ENCODE measurements at regions not wholly inside any gene's neighbourhood (a gene's known extent, or its start where the extent isn't known, plus 50 kb on each side); places are given as distances from the start of the nearest gene placed in this dataset.

DNA sequence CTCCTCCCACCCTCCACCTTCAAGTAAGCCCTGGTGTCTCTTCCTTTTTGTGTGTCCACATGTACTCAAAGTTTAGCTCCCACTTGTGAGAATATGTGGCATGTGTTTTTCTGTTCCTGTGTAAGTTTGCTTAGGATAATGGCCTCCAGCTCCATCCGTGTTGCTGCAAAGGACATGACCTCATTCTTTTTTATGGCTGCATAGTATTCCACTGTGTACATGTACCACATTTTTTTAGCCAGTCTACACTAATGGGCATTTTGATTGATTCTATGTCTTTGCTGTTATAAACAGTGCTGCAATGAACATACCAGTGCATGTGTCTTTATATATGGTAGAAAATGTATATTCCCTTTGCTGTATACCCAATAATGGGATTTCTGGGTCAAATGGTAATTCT lies 710.9 kb downstream of the CCSER2 start:
- no peaks in the 10 kb centered on the region for H3K4me1 ChIP-seq
- H3K27me3 ChIP-seq: no peaks in the 10 kb centered on the region
- peaks cover 0 to 17% (median 5%) of the 10 kb centered on the region in 3 donors for H3K9me3 ChIP-seq
- no peaks in the 10 kb centered on the region for H3K36me3 ChIP-seq
- H3K27ac ChIP-seq: no peak overlapping the region
- no peak overlapping the region for H3K4me3 ChIP-seq
- TF ChIP-seq, protein P1, sequence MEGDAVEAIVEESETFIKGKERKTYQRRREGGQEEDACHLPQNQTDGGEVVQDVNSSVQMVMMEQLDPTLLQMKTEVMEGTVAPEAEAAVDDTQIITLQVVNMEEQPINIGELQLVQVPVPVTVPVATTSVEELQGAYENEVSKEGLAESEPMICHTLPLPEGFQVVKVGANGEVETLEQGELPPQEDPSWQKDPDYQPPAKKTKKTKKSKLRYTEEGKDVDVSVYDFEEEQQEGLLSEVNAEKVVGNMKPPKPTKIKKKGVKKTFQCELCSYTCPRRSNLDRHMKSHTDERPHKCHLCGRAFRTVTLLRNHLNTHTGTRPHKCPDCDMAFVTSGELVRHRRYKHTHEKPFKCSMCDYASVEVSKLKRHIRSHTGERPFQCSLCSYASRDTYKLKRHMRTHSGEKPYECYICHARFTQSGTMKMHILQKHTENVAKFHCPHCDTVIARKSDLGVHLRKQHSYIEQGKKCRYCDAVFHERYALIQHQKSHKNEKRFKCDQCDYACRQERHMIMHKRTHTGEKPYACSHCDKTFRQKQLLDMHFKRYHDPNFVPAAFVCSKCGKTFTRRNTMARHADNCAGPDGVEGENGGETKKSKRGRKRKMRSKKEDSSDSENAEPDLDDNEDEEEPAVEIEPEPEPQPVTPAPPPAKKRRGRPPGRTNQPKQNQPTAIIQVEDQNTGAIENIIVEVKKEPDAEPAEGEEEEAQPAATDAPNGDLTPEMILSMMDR (IDR thresholded peaks at IDR 0.05): no peak
- no peak for TF ChIP-seq POLR2A (IDR thresholded peaks at IDR 0.05)
- intact Hi-C loops (cut with DNase I): no loop called here
- WGBS, 2 donors: 94 to 100% methylated on average over 1 of the region's 1 CpG
- no peak for DNase-seq

DNA sequence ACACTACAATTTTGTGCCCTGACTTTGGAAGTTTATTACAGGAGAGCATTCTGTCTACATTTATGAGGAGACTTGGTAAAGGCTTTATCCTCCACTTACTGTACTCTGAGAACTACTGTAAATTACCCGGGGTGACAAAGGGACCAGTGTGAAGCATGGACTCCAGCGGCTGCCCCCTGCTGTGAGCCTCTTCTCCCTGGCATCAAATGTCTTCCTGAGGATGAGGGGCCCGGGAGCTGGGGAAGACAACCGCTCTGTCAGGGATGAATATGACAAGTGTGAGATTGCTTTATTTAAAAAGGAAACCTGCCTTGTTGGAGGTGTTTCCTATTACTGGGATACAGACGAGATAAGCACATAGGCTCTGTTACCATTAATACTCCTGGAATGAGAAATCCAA lies 714.8 kb downstream of the CCSER2 start:
- DNase-seq: no peak
- H3K4me1 ChIP-seq: no peaks in the 10 kb centered on the region
- H3K36me3 ChIP-seq: no peaks in the 10 kb centered on the region
- H3K9me3 ChIP-seq: peaks cover 0 to 17% (median 5%) of the 10 kb centered on the region in 3 donors
- intact Hi-C loops (cut with DNase I): no loop called here
- 42 to 51% methylated on average over 3 to 5 of the region's 5 CpGs for WGBS, 2 donors
- no peak overlapping the region for H3K4me3 ChIP-seq
- no peak overlapping the region for H3K27ac ChIP-seq
- no peak for TF ChIP-seq POLR2A (IDR thresholded peaks at IDR 0.05)
- TF ChIP-seq, protein P1 (IDR thresholded peaks at IDR 0.05): no peak
- no peaks in the 10 kb centered on the region for H3K27me3 ChIP-seq

DNA sequence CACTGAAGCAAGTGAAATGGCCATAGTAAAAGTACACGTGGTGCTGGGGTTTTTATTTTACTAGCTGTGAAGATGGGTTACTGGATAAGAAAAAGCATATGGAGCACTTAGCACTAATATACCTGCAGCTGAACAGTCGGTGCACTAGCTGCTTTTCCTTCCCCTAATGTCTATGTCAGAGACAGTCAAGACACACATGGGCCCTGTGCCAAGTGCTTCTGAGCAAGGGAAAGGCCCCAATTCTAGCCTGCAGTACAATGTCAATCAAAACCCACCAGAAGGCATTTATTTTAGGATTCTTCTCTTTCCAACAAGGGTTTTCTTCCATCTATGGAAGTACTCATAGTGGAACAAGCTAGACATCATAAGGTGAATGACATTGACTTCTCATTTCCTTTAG lies 716.7 kb downstream of the CCSER2 start:
- no peak for DNase-seq
- 52 to 61% methylated on average over 2 of the region's 2 CpGs for WGBS, 2 donors
- Histone ChIP-seq H3K36me3 (no peaks in the 10 kb centered on the region), H3K4me1 (no peaks in the 10 kb centered on the region), H3K4me3 (no peak overlapping the region), H3K9me3 (peaks cover 0 to 3% (median 0%) of the 10 kb centered on the region in 3 donors), H3K27me3 (no peaks in the 10 kb centered on the region), H3K27ac (no peak overlapping the region)
- intact Hi-C loops (cut with DNase I): no loop called here
- no peak for TF ChIP-seq POLR2A (IDR thresholded peaks at IDR 0.05)
- TF ChIP-seq, protein P1 (IDR thresholded peaks at IDR 0.05): no peak

DNA sequence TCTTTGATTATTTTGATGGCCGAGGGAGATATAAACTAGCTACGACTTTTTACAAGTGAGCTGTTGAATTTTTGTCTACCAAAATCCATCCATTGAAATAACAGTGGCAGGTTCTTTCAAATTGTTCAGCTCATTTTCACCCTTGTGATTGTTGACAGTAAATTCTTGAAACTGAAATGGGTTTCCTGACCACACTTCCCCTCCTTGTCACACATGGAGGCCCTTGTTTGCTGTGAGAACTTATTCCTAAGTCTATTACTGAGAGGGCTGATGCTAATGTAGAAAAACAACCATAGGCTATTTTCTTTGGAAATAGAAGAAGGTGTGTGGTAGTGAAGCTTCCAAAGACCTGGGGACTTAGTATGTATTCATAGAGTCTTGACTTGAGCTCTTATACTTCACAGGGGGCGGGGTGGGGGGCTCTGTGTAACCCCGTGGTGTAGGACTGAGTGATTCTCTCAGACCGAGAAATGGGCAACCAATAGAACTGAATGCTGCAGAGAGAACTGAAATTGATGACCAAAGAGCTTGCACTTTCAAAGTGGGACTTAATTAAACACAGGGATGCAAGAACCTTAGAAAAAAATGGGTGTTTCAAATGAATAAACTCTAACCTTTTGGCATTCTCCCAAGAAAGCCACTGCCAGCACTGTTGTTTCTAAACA lies 718.9 kb downstream of the CCSER2 start:
- no peak for DNase-seq
- WGBS, 2 donors: 41 to 49% methylated on average over 5 of the region's 5 CpGs
- H3K9me3 ChIP-seq: no peaks in the 10 kb centered on the region
- TF ChIP-seq, protein P1 (IDR thresholded peaks at IDR 0.05): no peak
- no peak for TF ChIP-seq POLR2A (IDR thresholded peaks at IDR 0.05)
- no peaks in the 10 kb centered on the region for H3K4me1 ChIP-seq
- H3K36me3 ChIP-seq: no peaks in the 10 kb centered on the region
- intact Hi-C loops (cut with DNase I): no loop called here
- no peak overlapping the region for H3K27ac ChIP-seq
- no peaks in the 10 kb centered on the region for H3K27me3 ChIP-seq
- no peak overlapping the region for H3K4me3 ChIP-seq

DNA sequence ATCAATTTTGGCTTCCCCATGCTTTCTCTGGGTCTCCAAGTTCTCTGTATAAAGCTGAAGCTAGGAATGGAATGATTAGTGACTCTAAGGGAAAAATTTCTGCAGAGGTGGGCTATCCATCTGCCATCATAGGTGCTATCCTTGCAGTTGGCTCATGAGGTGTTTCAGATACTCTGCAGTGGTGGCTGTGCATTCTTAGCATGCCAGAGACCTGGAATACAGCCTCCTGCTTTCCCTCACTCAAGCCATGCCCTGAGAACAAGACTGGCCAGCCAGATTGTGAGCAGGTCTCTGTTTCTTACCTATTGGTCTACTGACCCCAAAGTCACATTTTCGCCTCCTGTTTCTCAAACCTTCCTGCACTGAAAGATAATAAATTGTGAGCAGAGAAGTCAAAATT lies 719.6 kb downstream of the CCSER2 start:
- intact Hi-C loops (cut with DNase I): no loop called here
- H3K4me3 ChIP-seq: no peak overlapping the region
- no peak for DNase-seq
- H3K36me3 ChIP-seq: no peaks in the 10 kb centered on the region
- 50 to 73% methylated on average over 1 of the region's 1 CpG for WGBS, 2 donors
- no peaks in the 10 kb centered on the region for H3K9me3 ChIP-seq
- no peak overlapping the region for H3K27ac ChIP-seq
- TF ChIP-seq, protein P1 (IDR thresholded peaks at IDR 0.05): no peak
- no peak for TF ChIP-seq POLR2A (IDR thresholded peaks at IDR 0.05)
- H3K4me1 ChIP-seq: no peaks in the 10 kb centered on the region
- H3K27me3 ChIP-seq: no peaks in the 10 kb centered on the region
